H9 (cell line): ENCODE measurements at regions not wholly inside any gene's neighbourhood (a gene's known extent, or its start where the extent isn't known, plus 50 kb on each side); places are given as distances from the start of the nearest gene placed in this dataset.

Experiments used
- DNase-seq: peaks from one replicate; pipeline ENCODE4 v3.0.0-alpha.2; 2017
- H2AFZ ChIP-seq: one replicate; pipeline ENCODE4 v1.6.1; 2013; ENCODE audit warnings: mild to moderate bottlenecking, low read length, control low read depth, moderate library complexity
- H2AK5ac ChIP-seq: 2 replicates; pipeline ENCODE4 v1.6.1; 2013; ENCODE audit warnings: low read length, control low read depth, mixed read lengths; ENCODE audit not compliant: insufficient read length
- H2BK120ac ChIP-seq: one replicate; pipeline ENCODE4 v1.6.1; 2013; ENCODE audit warnings: low read depth, mild to moderate bottlenecking, low read length, control low read depth, inconsistent platforms; ENCODE audit not compliant: poor library complexity, severe bottlenecking
- H2BK12ac ChIP-seq: 2 replicates; pipeline ENCODE4 v1.6.1; 2013; ENCODE audit warnings: low read length, control low read depth, mixed read lengths, low read depth; ENCODE audit not compliant: insufficient read length
- H2BK15ac ChIP-seq: 2 replicates; pipeline ENCODE4 v1.6.1; 2013; ENCODE audit warnings: low read depth, low read length, control low read depth
- H2BK20ac ChIP-seq: one replicate; pipeline ENCODE4 v1.6.1; 2013; ENCODE audit warnings: low read depth, mild to moderate bottlenecking, low read length, control low read depth, inconsistent platforms; ENCODE audit not compliant: poor library complexity, severe bottlenecking
- H2BK5ac ChIP-seq: 2 replicates; pipeline ENCODE4 v1.6.1; 2013; ENCODE audit warnings: low read length, control low read depth, mixed read lengths; ENCODE audit not compliant: insufficient read length
- H3K14ac ChIP-seq: 2 replicates; pipeline ENCODE4 v1.6.1; 2013; ENCODE audit warnings: low read length, control low read depth; ENCODE audit not compliant: insufficient read depth
- H3K18ac ChIP-seq: 2 replicates; pipeline ENCODE4 v1.6.1; 2013; ENCODE audit warnings: low read depth, mild to moderate bottlenecking, mixed read lengths, low read length, control low read depth; ENCODE audit not compliant: insufficient read length
- H3K23ac ChIP-seq: 2 replicates; pipeline ENCODE4 v1.6.1; 2013; ENCODE audit warnings: low read length, control low read depth, mixed read lengths, low read depth; ENCODE audit not compliant: insufficient read length
- H3K23me2 ChIP-seq: 2 replicates; pipeline ENCODE4 v1.6.1; 2013; ENCODE audit warnings: low read depth, mild to moderate bottlenecking, mixed read lengths, low read length, control low read depth; ENCODE audit not compliant: insufficient read length, poor library complexity, severe bottlenecking
- H3K27ac ChIP-seq: 2 replicates; pipeline ENCODE4 v1.5.1; 2013; ENCODE audit warnings: low read length, control low read depth, mixed read lengths, low read depth; ENCODE audit not compliant: insufficient read length
- H3K27me3 ChIP-seq: 2 replicates; pipeline ENCODE4 v1.6.1; 2013; ENCODE audit warnings: low read length, control low read depth, inconsistent platforms; ENCODE audit not compliant: insufficient read depth
- H3K4ac ChIP-seq: 2 replicates; pipeline ENCODE4 v1.6.1; 2013; ENCODE audit warnings: low read depth, mild to moderate bottlenecking, control low read depth, inconsistent platforms, low read length, moderate library complexity
- H3K4me1 ChIP-seq: 2 replicates; pipeline ENCODE4 v1.6.1; 2013; ENCODE audit warnings: low read length, control low read depth, inconsistent platforms; ENCODE audit not compliant: insufficient read depth
- H3K4me2 ChIP-seq: 2 replicates; pipeline ENCODE4 v1.6.1; 2013; ENCODE audit warnings: low read length, control low read depth, mixed read lengths; ENCODE audit not compliant: insufficient read length, insufficient read depth
- H3K56ac ChIP-seq: 2 replicates; pipeline ENCODE4 v1.6.1; 2013; ENCODE audit warnings: low read depth, mild to moderate bottlenecking, mixed read lengths, low read length, control low read depth; ENCODE audit not compliant: insufficient read length
- H3K79me1 ChIP-seq: 2 replicates; pipeline ENCODE4 v1.6.1; 2013; ENCODE audit warnings: low read depth, mild to moderate bottlenecking, moderate library complexity, low read length, control low read depth, inconsistent platforms; ENCODE audit not compliant: insufficient read depth, poor library complexity, severe bottlenecking
- H3K79me2 ChIP-seq: 2 replicates; pipeline ENCODE4 v1.6.1; 2013; ENCODE audit warnings: low read length, control low read depth, inconsistent platforms; ENCODE audit not compliant: insufficient read depth
- H3K9ac ChIP-seq: 2 replicates; pipeline ENCODE4 v1.6.1; 2013; ENCODE audit warnings: low read length, control low read depth, mixed read lengths; ENCODE audit not compliant: insufficient read length; ENCODE audit errors: extremely low read depth
- H3K9me3 ChIP-seq: one replicate; pipeline ENCODE4 v1.6.1; 2013; ENCODE audit warnings: low read depth, low read length, inconsistent platforms; ENCODE audit not compliant: control insufficient read depth
- H3T11ph ChIP-seq: one replicate; pipeline ENCODE4 v1.6.1; 2013; ENCODE audit warnings: mild to moderate bottlenecking, low read length, control low read depth, inconsistent platforms
- H4K20me1 ChIP-seq: one replicate; pipeline ENCODE4 v1.6.1; 2013; ENCODE audit not compliant: control insufficient read depth, insufficient read length, insufficient read depth
- H4K5ac ChIP-seq: 2 replicates; pipeline ENCODE4 v1.6.1; 2013; ENCODE audit warnings: low read depth, mild to moderate bottlenecking, mixed read lengths, low read length, control low read depth; ENCODE audit not compliant: insufficient read length
- H4K8ac ChIP-seq: replicated peaks from 2 replicates; pipeline ENCODE4 v1.6.1; 2013; ENCODE audit warnings: low read length, control low read depth, mixed read lengths, low read depth; ENCODE audit not compliant: insufficient read length
- H4K91ac ChIP-seq: 2 replicates; pipeline ENCODE4 v1.6.1; 2013; ENCODE audit warnings: low read depth, mild to moderate bottlenecking, moderate library complexity, mixed read lengths, low read length, control low read depth; ENCODE audit not compliant: insufficient read length
- H3K27ac Mint-ChIP-seq, 3 experiments: 2 replicates in 2 of 3; 3 replicates in 1 of 3; pipeline ENCODE4 v1.8.0; 2020 to 2021; ENCODE audit warnings: mixed read lengths in 3 of 3, mild to moderate bottlenecking in 1 of 3, moderate library complexity in 1 of 3
- H3K27me3 Mint-ChIP-seq: 2 replicates; pipeline ENCODE4 v1.8.0; 2021; ENCODE audit warnings: low read depth, mild to moderate bottlenecking, moderate library complexity, mixed read lengths
- H3K36me3 Mint-ChIP-seq, 3 experiments: 2 replicates in 2 of 3; 3 replicates in 1 of 3; pipeline ENCODE4 v1.8.0; 2020 to 2021; ENCODE audit warnings: low read depth in 3 of 3, mixed read lengths in 3 of 3; ENCODE audit not compliant: insufficient read depth in 1 of 3
- H3K4me1 Mint-ChIP-seq, 2 experiments: 2 replicates each; pipeline ENCODE4 v1.8.0; 2020; ENCODE audit warnings: mixed read lengths in 2 of 2
- H3K4me3 Mint-ChIP-seq, 2 experiments: 2 replicates in 1 of 2; 3 replicates in 1 of 2; pipeline ENCODE4 v1.8.0; 2020 to 2021; ENCODE audit warnings: mild to moderate bottlenecking in 2 of 2, mixed read lengths in 2 of 2, moderate library complexity in 1 of 2
- H3K9me3 Mint-ChIP-seq, 2 experiments: 2 replicates in 1 of 2; 3 replicates in 1 of 2; pipeline ENCODE4 v1.8.0; 2020; ENCODE audit warnings: mild to moderate bottlenecking in 2 of 2, mixed read lengths in 2 of 2, moderate library complexity in 1 of 2
- WGBS: extraction: QIAGEN DNeasy Blood & Tissue Kit; methylation state at CpG from one replicate; pipeline ENCODE4 v1.1.7; 2013; ENCODE audit warnings: missing lambda C conversion rate, low lambda C conversion rate, mixed read lengths; ENCODE audit not compliant: insufficient read length; ENCODE audit errors: extremely low coverage; 5-methylcytosine and 5-hydroxymethylcytosine counted together
- TF ChIP-seq, protein P1 (sequence below): fragments of 200-600 bp; sonication (generic); conservative IDR thresholded peaks from 3 replicates; pipeline ENCODE4 v1.8.0; 2021; ENCODE audit warnings: antibody characterized with exemption, mild to moderate bottlenecking

GRCh38 chr6:147756891-147757290 is 248.4 kb downstream of the SAMD5 start:
- DNase-seq, result no peak
- Histone ChIP-seq H2BK12ac (no peak overlapping the region), H3K23ac (no peak overlapping the region), H2BK5ac (no peak overlapping the region), H3T11ph (no peak overlapping the region), H3K4ac (no peak overlapping the region), H3K27me3 (no peaks in the 10 kb centered on the region), H2BK15ac (no peak overlapping the region), H4K91ac (no peak overlapping the region), H4K8ac (no peak overlapping the region), H2AFZ (no peak overlapping the region), H2AK5ac (no peak overlapping the region), H3K4me2 (no peak overlapping the region), H3K56ac (no peak overlapping the region), H3K18ac (no peak overlapping the region), H4K20me1 (no peaks in the 10 kb centered on the region), H3K23me2 (no peaks in the 10 kb centered on the region), H3K9ac (no peak overlapping the region), H3K79me2 (no peaks in the 10 kb centered on the region), H3K27ac (no peak overlapping the region), H3K9me3 (no peaks in the 10 kb centered on the region), H3K14ac (no peak overlapping the region), H4K5ac (no peak overlapping the region), H3K79me1 (no peaks in the 10 kb centered on the region), H2BK20ac (no peak overlapping the region), H3K4me1 (no peaks in the 10 kb centered on the region), H2BK120ac (no peak overlapping the region)
- no peak overlapping the region for H3K4me3 Mint-ChIP-seq
- H3K36me3 Mint-ChIP-seq, result no peaks in the 10 kb centered on the region
- H3K27me3 Mint-ChIP-seq, result no peaks in the 10 kb centered on the region
- TF ChIP-seq, protein P1, sequence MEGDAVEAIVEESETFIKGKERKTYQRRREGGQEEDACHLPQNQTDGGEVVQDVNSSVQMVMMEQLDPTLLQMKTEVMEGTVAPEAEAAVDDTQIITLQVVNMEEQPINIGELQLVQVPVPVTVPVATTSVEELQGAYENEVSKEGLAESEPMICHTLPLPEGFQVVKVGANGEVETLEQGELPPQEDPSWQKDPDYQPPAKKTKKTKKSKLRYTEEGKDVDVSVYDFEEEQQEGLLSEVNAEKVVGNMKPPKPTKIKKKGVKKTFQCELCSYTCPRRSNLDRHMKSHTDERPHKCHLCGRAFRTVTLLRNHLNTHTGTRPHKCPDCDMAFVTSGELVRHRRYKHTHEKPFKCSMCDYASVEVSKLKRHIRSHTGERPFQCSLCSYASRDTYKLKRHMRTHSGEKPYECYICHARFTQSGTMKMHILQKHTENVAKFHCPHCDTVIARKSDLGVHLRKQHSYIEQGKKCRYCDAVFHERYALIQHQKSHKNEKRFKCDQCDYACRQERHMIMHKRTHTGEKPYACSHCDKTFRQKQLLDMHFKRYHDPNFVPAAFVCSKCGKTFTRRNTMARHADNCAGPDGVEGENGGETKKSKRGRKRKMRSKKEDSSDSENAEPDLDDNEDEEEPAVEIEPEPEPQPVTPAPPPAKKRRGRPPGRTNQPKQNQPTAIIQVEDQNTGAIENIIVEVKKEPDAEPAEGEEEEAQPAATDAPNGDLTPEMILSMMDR, result no peak
- peaks cover 0 to 2% of the 10 kb centered on the region in 2 experiments; a peak in 2 of 5 replicates for H3K9me3 Mint-ChIP-seq
- H3K4me1 Mint-ChIP-seq, result no peaks in the 10 kb centered on the region
- no peak overlapping the region for H3K27ac Mint-ChIP-seq
- WGBS, result no CpG with 5 or more reads among the region's 3 CpGs
